IMR-90 (cell line): ENCODE measurements at regions not wholly inside any gene's neighbourhood (a gene's known extent, or its start where the extent isn't known, plus 50 kb on each side); places are given as distances from the start of the nearest gene placed in this dataset.

ENCODE experiments used
- CEBPB ChIP-seq: IDR thresholded peaks from 2 replicates; pipeline ENCODE4 v1.6.1; 2012; ENCODE audit warnings: low read depth, low read length, improper control_type of control experiment
- CTCF ChIP-seq: conservative IDR thresholded peaks from 2 replicates; pipeline ENCODE4 v1.5.1; 2012; ENCODE audit warnings: mild to moderate bottlenecking, low read depth, low read length, improper control_type of control experiment
- MAFK ChIP-seq: IDR thresholded peaks from 2 replicates; pipeline ENCODE4 v1.6.1; 2012; ENCODE audit warnings: low read depth, low read length, improper control_type of control experiment
- MAZ ChIP-seq: IDR thresholded peaks from 2 replicates; pipeline ENCODE4 v1.6.1; 2012; ENCODE audit warnings: low read depth, mild to moderate bottlenecking, low read length, improper control_type of control experiment, moderate library complexity, borderline replicate concordance
- NFE2L2 ChIP-seq: fragments of 150-350 bp; IDR thresholded peaks from 2 replicates; pipeline ENCODE4 v1.6.1; 2016; ENCODE audit warnings: low read depth, mild to moderate bottlenecking, low read length
- POLR2A ChIP-seq: IDR thresholded peaks from 2 replicates; pipeline ENCODE4 v1.6.1; 2012; ENCODE audit warnings: mild to moderate bottlenecking, low read depth, low read length
- RFX5 ChIP-seq: IDR thresholded peaks from 2 replicates; pipeline ENCODE4 v1.8.0; 2012; ENCODE audit warnings: low read depth, mild to moderate bottlenecking, low read length, moderate library complexity

- TF ChIP-seq CTCF (no peak), RFX5 (no peak), CEBPB (no peak), MAFK (no peak), POLR2A (no peak), NFE2L2 (no peak), MAZ (no peak)
Measured at GRCh38 chr2:150974234-150974633, 287.4 kb downstream of the RBM43 start.
